Heart left ventricle (tissue), 16 donors: ENCODE measurements at regions not wholly inside any gene's neighbourhood (a gene's known extent, or its start where the extent isn't known, plus 50 kb on each side); places are given as distances from the start of the nearest gene placed in this dataset.

Experiments used
- ATAC-seq, 4 donors: fragments of 200-7000 bp; cut with Tn5 transposase; one replicate each; pipeline ENCODE4 v1.9.1; 2020 to 2022; ENCODE audit warnings: moderate library complexity in 4 of 4, mild to moderate bottlenecking in 3 of 4, moderate number of reproducible peaks in 1 of 4
- DNase-seq, 5 donors: peaks; one replicate each; pipeline ENCODE4 v3.0.0-alpha.2; 2020
- H3K27ac ChIP-seq, 12 donors: fragments of 200-600 bp; sonication (generic) in 4 of 12; one replicate each; pipeline versions ENCODE4 v1.5.0 to v1.8.0; 2016 to 2022; ENCODE audit warnings: mild to moderate bottlenecking in 2 of 12
- H3K27me3 ChIP-seq, 9 donors: fragments of 200-600 bp; sonication (generic) in 2 of 9; one replicate each; pipeline versions ENCODE4 v1.5.1 to v1.8.0; 2016 to 2022; ENCODE audit warnings: mild to moderate bottlenecking in 3 of 9
- H3K36me3 ChIP-seq, 9 donors: fragments of 200-600 bp; sonication (generic) in 2 of 9; one replicate each; pipeline versions ENCODE4 v1.5.0 to v1.8.0; 2018 to 2022; ENCODE audit warnings: mild to moderate bottlenecking in 2 of 9
- H3K4me1 ChIP-seq, 12 donors: fragments of 200-600 bp; sonication (generic) in 4 of 12; one replicate each; pipeline versions ENCODE4 v1.5.0 to v1.8.0; 2016 to 2022; ENCODE audit warnings: mild to moderate bottlenecking in 3 of 12
- H3K4me3 ChIP-seq, 12 donors: fragments of 200-600 bp; sonication (generic) in 4 of 12; one replicate each; pipeline versions ENCODE4 v1.5.0 to v1.8.0; 2017 to 2022; ENCODE audit warnings: mild to moderate bottlenecking in 9 of 12, moderate library complexity in 4 of 12
- H3K9me3 ChIP-seq, 12 donors: fragments of 200-600 bp; sonication (generic) in 4 of 12; one replicate each; pipeline versions ENCODE4 v1.5.0 to v1.8.0; 2016 to 2022; ENCODE audit warnings: mild to moderate bottlenecking in 1 of 12
- CTCF ChIP-seq, 12 donors: fragments of 200-600 bp; sonication (generic) in 4 of 12; IDR thresholded peaks; one replicate each; pipeline versions ENCODE4 v1.5.0 to v1.8.0; 2018 to 2022; ENCODE audit warnings: antibody characterized with exemption in 12 of 12, mild to moderate bottlenecking in 5 of 12
- POLR2A ChIP-seq, 2 donors: fragments of 450-650 bp; IDR thresholded peaks; one replicate each; pipeline ENCODE4 v1.6.1; 2017; ENCODE audit warnings: antibody characterized with exemption in 2 of 2, mild to moderate bottlenecking in 2 of 2, moderate library complexity in 2 of 2
- WGBS, 4 donors: extraction: QIAGEN DNeasy Blood & Tissue Kit in 2 of 4; methylation state at CpG; one replicate each; pipeline versions ENCODE4 v1.1.5 to v1.1.7; 2013 to 2018; 5-methylcytosine and 5-hydroxymethylcytosine counted together
- intact Hi-C, 10 donors: fragments of 100-400 bp; cut with DNase I; formaldehyde crosslinking; loops; one replicate each; pipeline versions ENCODE4 v1.11.1 to v1.14.2; 2022
- donor health status: ischemic (EF 13 %, LVEDD 7.1; RV severe dilation, severe dysfunction).
- donor health status: healthy with polysubstance abuse.
- donor health status: DM: no; HTN: yes; CAD: no.
- donor health status: DM: no; HTN: no; CAD: no.
- donor health status: ischemic (EF 25% LVEDD 6.9; RV normal size, moderate dysfunction).
- donor health status: ischemic (EF 25% LVEDD 5.7; RV mildly dilated, moderate dysfunction).
- donor health status: healthy.
- donor health status: DM: yes; HTN: yes; CAD: no.
- donor health status: ischemic (EF 35%, LVEDD 5.7; RV mildly dilated, moderate dysfunction).
- donor health status: nonischemic (EF 11% LVEDD 7.7; RV severe dilation, severe dysfunction).
- donor health status: DM: yes; HTN: yes; CAD: no.
- donor health status: PGD.
- donor health status: ischemic (EF 29% LVEDD 5.4; RV normal size, mild dysfunction).
- donor health status: nonischemic (EF 23%, LVEDD 6.1; RV moderate dilation, normal function).

- WGBS, 4 donors = 83 to 95% (median 89%) methylated on average over 1 of the region's 1 CpG
- TF ChIP-seq CTCF (IDR thresholded peaks at IDR 0.05) (no peak), POLR2A (IDR thresholded peaks at IDR 0.05) (no peak)
- no peaks in the 10 kb centered on the region for H3K4me1 ChIP-seq
- DNase-seq (no peak), ATAC-seq (no peak)
- no peak overlapping the region for H3K4me3 ChIP-seq
- intact Hi-C loops = no loop called here
- H3K27ac ChIP-seq = no peak overlapping the region
- no peaks in the 10 kb centered on the region for H3K27me3 ChIP-seq
- H3K36me3 ChIP-seq = no peaks in the 10 kb centered on the region
- H3K9me3 ChIP-seq = peaks cover 0 to 21% (median 9%) of the 10 kb centered on the region in 12 donors
Observed at GRCh38 chr2:53543083-53543482, 224.5 kb upstream of the CHAC2 start.

- H3K9me3 ChIP-seq = peaks cover 0 to 21% (median 8%) of the 10 kb centered on the region in 12 donors
- intact Hi-C loops = no loop called here
- peak; percentile 50 to 95 (median 80) for ATAC-seq
- H3K27ac ChIP-seq = peak overlapping the region in 2 of 12 donors; percentile 6 to 54
- H3K27me3 ChIP-seq = no peaks in the 10 kb centered on the region
- no peak overlapping the region for H3K4me3 ChIP-seq
- TF ChIP-seq CTCF (IDR thresholded peaks at IDR 0.05) (no peak), POLR2A (IDR thresholded peaks at IDR 0.05) (no peak)
- WGBS, 4 donors = 31 to 40% (median 37%) methylated on average over 4 of the region's 4 CpGs
- H3K36me3 ChIP-seq = no peaks in the 10 kb centered on the region
- peaks cover 0 to 5% (median 0%) of the 10 kb centered on the region in 12 donors for H3K4me1 ChIP-seq
- DNase-seq = no peak
Observed at GRCh38 chr2:53536583-53537361, 230.8 kb upstream of the CHAC2 start.

GRCh38 chr2:53535234-53535840 lies 232.3 kb upstream of the CHAC2 start:
- ATAC-seq (no peak), DNase-seq (no peak)
- Histone ChIP-seq H3K27ac (no peak overlapping the region), H3K4me1 (peaks cover 0 to 5% (median 0%) of the 10 kb centered on the region in 12 donors), H3K36me3 (no peaks in the 10 kb centered on the region), H3K27me3 (no peaks in the 10 kb centered on the region), H3K9me3 (peaks cover 0 to 18% (median 0%) of the 10 kb centered on the region in 12 donors), H3K4me3 (no peak overlapping the region)
- TF ChIP-seq CTCF (IDR thresholded peaks at IDR 0.05) (no peak), POLR2A (IDR thresholded peaks at IDR 0.05) (no peak)
- WGBS, 4 donors = 84 to 90% (median 87%) methylated on average over 4 of the region's 4 CpGs
- intact Hi-C loops = no loop called here

- H3K4me3 ChIP-seq = no peak overlapping the region
- no peak for ATAC-seq
- H3K36me3 ChIP-seq = no peaks in the 10 kb centered on the region
- peaks cover 0 to 34% (median 3%) of the 10 kb centered on the region in 12 donors for H3K9me3 ChIP-seq
- TF ChIP-seq CTCF (IDR thresholded peaks at IDR 0.05) (no peak), POLR2A (IDR thresholded peaks at IDR 0.05) (no peak)
- H3K27me3 ChIP-seq = no peaks in the 10 kb centered on the region
- H3K27ac ChIP-seq = no peak overlapping the region
- DNase-seq = no peak
- intact Hi-C loops = no loop called here
- H3K4me1 ChIP-seq = no peaks in the 10 kb centered on the region
Observed at GRCh38 chr2:53530126-53530525, 237.5 kb upstream of the CHAC2 start.
